Gastrocnemius medialis (tissue), 4 donors: ENCODE measurements at regions not wholly inside any gene's neighbourhood (a gene's known extent, or its start where the extent isn't known, plus 50 kb on each side); places are given as distances from the start of the nearest gene placed in this dataset.

Source experiments
- CTCF ChIP-seq, 5 experiments: fragments of 450-650 bp in 3 of 5; fragments of 200-600 bp in 2 of 5; sonication (generic) in 2 of 5; IDR thresholded peaks in 4 of 5; conservative IDR thresholded peaks in 1 of 5; 1 replicate in 4 of 5; 2 replicates in 1 of 5; pipeline ENCODE4 v1.5.1; 2016 to 2019; ENCODE audit warnings: antibody characterized with exemption in 5 of 5, mild to moderate bottlenecking in 3 of 5, moderate library complexity in 3 of 5
- POLR2A ChIP-seq, 2 donors: fragments of 450-650 bp; IDR thresholded peaks; one replicate each; pipeline ENCODE4 v1.6.1; 2017; ENCODE audit warnings: antibody characterized with exemption in 2 of 2, mild to moderate bottlenecking in 2 of 2, moderate library complexity in 2 of 2

- TF ChIP-seq CTCF (IDR thresholded peaks at IDR 0.05 in 4 of 5, conservative IDR thresholded peaks at IDR 0.05 in 1 of 5) = no peak
- TF ChIP-seq POLR2A (IDR thresholded peaks at IDR 0.05) = no peak
These were observed 732.6 kb upstream of the FLRT2 start for GRCh38 chr14:84797326-84797725.
